ENCODE measurements at regions not wholly inside any gene's neighbourhood (a gene's known extent, or its start where the extent isn't known, plus 50 kb on each side); places are given as distances from the start of the nearest gene placed in this dataset.
"Not testable (repeated sequence)": the region's sequence is repeated elsewhere in the genome, so short reads cannot be mapped to it uniquely, and the experiment has no call there.

DNA sequence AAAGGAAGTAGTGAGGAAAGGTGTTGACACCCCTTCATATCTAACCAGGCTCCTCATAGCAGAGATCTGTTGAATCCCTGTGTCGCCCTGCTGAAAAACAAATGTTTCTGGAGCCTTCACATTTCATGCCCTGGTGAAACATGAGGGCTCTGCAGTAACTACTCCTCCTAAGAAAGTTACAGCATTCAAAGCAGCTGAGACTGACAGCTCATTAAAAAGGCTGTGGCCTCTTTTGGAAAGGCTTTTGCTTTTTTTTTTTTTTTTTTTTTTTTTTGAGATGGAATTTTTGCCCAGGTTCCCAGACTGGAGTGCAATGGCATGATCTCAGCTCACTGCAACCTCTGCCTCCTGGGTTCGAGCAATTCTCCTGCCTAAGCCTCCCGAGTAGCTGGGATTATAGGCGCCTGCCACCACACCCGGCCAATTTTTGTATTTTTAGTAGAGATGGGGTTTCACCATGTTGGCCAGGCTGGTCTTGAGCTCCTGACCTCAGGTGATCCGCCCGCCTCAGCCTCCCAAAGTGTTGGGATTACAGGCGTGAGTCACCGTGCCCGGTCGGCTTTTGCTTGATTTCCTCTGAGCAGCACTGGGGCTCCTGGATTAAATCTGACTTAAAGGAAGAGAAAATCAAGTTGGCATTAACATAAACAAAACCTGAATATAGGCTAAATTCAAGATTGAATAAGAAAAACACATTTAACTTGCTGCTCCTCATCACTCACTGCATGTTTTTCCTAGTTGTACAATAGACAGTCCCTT is 112.9 kb downstream of the PCSK1 start:
- not testable (repeated sequence) for DNase-seq

- DNase-seq = no peak
Observed at GRCh38 chr5:96318569-96319110, 114.4 kb downstream of the PCSK1 start.

- DNase-seq = no peak
Observed at GRCh38 chr5:96317945-96318344, 115.1 kb downstream of the PCSK1 start.

DNA sequence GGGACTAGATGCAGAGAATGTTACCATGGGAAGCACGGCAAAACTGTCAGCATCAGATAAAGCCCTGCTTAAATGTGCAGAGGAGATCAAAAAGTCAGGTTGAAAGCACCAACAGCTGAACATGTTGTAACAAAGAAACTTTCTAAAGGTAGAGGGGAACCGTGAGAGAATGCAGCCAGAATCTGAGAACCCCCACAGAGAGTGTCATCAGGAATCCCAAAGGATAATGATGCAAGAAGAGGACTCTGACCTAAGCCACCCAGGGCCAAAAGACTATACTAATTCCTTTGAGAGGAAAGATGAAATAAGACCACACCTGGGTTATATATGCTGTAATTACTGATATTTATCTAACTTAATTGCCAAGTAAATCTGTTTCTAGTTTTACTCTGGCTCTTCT is 116.6 kb downstream of the PCSK1 start:
- DNase-seq = no peak

DNA sequence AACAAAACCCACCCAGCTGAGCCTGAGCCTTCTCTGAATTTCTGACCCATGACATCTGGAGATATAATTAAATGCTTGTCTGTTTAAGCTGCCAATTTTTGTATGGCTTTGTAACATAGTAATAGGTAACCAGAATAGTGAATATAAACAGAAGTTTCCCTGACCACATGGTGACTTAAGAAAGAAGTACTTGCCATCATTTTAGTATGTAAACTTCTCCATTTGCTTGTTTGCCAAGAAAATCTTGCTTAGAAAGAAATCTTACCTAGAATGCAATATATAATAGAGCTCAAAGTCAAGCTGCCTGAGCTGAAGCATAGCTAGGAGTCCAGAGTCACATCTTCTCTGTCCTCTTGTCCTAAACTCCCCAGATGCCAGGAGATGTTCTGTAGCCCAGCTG is 117.0 kb downstream of the PCSK1 start:
- no peak for DNase-seq

GRCh38 chr5:96315431-96315830 is 117.6 kb downstream of the PCSK1 start:
- no peak for DNase-seq

DNA sequence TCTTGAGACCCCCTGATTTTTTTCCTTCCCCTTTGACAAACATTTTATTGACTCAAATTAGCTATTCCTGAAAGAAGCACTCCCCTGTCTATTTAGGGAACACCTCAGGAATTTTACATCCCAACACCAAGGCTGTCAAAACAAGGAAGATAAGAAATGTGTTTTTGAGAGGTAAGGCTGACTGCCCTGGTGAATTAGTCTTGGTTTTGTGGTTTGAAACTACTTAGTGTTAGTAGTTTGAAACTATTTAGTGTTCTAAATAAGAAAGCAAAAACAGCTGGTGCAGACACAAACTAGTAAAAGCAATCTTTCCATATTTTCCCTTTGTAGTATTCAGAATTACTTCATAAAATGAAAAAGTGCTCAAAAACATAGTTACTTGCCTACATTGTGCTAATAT is 120.7 kb downstream of the PCSK1 start:
- DNase-seq = no peak

DNA sequence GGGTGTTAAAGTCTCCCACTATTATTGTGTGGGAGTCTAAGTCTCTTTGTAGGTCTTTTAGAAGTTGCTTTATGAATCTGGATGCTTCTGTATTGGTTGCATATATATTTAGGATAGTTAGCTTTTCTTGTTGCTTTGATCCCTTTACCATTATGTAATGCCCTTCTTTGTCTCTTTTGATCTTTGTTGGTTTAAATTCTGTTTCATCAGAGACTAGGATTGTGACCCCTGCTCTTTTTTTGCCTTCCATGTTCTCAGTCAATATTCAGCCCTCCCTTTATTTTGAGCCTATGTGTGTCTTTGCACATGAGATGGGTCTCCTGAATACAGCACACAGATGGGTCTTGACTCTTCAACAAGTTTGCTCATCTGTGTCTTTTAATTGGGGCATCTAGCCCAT is 126.0 kb downstream of the PCSK1 start:
- DNase-seq = not testable (repeated sequence)

- no peak for DNase-seq
Observed at GRCh38 chr5:96302174-96302738, 130.8 kb downstream of the PCSK1 start.

- DNase-seq = no peak
Observed at GRCh38 chr5:96300976-96301375, 132.1 kb downstream of the PCSK1 start.

- no peak for DNase-seq
Observed at GRCh38 chr5:96297867-96298266, 135.2 kb downstream of the PCSK1 start.

DNA sequence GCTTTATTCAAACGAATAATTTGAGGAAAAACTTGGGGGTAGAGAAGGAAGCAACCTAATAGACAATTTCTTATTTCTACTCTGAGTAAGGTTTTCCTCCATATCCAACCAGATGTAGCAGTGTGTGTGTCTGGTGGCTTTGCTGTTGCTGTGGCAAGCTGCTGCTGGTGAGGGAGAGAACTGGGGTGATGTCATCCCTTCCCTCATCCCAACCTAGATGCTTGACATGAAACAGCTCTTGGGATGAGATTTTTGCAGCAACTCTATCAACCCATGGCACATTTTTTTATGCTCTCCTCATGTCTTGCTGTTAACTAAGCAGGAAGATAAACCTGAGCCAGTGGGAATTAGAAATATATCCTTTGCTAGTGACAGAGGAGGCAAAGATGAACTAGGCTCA is 135.8 kb downstream of the PCSK1 start:
- DNase-seq = no peak

GRCh38 chr5:96294884-96295202 is 138.2 kb downstream of the PCSK1 start:
- no peak for DNase-seq

DNA sequence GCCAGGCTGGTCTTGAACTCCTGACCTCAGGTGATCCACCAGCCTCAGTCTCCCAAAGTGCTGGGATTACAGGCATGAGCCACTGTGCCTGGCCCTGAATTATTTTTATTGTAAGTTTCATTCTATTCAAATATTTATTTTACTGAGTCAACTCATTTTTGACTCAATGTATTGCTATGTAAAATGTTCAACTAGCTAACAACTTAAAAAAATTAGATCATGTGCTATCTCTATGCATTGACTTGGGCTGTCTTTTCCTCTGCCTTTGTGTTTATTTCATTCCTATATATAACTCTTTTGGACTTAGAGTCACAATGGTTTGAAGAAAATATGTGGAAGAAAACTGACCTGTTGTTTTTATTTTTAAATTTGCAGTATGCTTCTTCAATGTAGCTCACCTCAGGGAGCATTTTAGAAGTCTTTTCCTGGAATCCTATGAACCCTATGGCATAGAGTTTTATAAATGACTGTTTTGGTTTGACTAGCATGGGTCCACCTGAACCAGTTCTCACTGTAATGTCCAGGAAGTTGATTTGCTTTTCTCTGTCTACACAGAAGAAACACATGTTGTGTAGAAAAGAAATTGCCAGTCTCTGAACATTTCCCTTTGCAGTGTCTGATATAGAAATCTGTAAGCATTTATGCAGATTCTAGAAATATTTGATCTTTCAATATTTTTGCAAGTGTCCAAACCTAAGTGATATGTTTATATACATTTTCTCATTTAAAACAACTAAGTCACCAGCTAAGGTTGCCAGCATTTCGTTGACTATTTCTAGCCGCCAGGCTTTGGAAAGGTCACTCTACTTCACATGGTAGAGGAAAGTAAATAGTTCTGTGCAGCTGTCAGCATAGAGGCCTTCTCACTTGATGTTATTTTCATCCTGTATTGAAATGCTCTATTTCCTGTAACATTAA is 138.8 kb downstream of the PCSK1 start:
- no peak for DNase-seq

DNA sequence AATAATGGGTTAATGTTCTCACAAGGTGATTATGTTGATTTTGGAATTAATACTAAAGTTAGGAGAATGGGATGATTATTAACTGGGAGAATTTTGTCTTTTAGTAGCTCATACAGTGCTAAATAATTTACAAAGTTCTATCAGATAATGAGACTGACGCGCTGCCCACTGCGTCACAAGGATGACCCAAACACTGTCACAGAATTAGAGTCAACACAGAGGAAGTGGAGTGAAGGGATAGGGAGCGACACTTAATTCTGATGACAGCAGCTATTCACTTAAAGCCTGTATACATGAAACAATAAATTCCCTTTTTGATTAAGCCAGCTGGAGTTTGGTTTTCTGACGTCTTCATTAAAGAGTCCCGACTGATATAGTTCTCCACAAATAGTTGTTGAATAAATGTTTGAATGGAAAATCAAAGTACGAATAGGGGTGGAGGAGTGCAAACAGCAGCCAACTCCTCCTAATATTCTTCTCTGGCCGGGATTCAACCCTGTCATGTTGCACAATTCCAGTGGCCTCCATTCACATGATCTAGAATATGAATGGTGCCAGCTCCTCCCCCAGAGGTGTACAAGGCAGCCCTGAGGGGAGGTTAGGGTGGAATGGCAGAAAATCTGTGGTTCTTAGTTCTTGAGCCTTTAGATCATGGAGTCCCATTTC is 140.3 kb downstream of the PCSK1 start:
- DNase-seq = no peak

DNA sequence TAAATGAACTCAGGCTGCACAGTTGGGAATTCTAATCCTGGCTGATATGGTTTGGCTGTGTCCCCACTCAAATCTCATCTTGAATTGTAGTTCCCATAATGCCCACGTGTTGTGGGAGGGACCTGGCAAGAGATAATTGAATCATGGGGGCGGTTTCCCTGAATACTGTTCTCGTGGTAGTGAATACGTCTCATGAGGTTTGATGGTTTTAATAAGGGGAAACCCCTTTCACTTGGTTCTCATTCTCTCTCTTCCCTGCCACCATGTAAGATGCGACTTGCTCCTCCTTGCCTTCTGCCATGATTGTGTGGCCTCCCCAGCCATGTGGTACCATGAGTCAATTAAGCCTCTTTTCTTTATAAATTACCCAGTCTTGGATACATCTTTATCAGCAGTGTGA is 143.8 kb downstream of the PCSK1 start:
- DNase-seq = not testable (repeated sequence)

DNA sequence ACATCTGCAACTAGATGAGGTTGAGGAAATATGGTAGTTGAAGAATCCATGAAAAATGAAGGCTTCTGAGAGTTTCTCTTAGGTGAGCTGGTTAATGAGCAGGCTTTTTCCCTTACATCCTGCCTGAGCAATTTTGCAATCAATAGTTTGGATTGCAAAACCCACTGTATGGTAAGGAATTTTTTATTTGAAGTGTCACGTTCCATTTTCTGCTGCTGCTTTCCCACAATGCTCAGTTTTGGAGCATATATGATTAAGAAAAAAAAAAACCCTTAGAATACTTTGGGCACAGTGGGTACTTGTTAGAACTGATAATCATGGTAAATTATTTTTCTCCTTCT is 144.2 kb downstream of the PCSK1 start:
- no peak for DNase-seq

DNA sequence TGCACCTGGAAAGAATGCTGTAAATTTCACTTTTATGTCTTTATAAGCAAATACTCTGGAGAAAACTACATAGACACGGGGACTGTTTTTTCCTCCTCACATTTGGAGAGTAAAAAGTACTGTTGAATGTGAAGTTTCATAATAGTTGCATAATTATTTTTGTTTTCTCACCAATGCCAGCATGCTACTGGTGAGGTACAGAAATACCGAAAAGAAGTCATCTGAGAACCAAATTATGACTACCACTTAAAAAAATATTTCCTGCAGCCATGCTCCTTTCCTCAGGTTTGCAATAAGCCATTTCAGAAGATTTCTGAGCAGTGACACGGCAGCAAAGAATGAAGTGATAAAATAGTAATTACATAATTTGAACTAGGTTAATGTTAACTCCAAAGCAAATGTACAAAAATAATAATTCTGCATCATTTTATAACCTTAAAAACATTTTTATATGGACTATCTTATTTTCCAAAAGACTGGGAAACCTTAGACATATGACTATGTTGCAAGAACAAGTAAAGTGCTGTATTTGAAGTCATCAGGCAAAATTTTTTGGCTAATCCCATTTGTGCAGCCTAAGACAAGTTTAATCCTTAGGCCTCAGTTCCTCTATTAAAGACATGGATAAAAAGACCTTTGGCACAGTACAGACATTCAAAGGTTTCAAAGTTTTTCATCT is 144.7 kb downstream of the PCSK1 start:
- DNase-seq = no peak

- no peak for DNase-seq
Observed at GRCh38 chr5:96287136-96287535, 145.9 kb downstream of the PCSK1 start.

GRCh38 chr5:96285823-96286222 is 147.2 kb downstream of the PCSK1 start:
- no peak for DNase-seq

DNA sequence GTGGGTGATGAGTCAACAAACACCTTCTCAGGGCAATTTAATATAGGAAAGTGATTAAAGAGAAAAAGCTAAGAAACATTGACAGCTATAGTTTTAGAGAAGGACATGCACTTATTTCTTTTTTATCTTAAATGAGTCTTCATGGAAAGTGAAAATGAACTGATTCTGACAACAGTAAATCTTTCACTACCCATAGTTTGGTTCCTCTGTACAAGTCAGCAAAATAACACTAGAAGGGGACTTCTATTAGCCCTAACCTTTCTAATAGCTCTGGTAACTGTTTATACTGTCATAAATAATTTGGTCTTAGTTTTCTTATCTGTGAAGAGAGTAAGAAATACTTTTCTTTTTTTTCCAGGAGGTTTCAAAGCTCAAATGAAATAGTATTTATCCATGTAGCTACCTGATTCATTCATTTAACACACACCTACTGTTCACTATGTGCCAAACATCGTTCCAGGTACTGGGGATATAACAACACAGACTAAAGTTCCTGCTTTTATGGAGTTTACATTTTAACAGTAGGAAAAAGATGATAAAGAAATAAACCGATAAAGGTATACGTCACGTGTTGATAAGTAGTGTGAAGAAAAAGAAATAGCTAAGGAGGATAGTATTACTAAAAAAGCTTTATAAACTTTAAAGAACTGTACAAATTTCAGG is 148.2 kb downstream of the PCSK1 start:
- no peak for DNase-seq

DNA sequence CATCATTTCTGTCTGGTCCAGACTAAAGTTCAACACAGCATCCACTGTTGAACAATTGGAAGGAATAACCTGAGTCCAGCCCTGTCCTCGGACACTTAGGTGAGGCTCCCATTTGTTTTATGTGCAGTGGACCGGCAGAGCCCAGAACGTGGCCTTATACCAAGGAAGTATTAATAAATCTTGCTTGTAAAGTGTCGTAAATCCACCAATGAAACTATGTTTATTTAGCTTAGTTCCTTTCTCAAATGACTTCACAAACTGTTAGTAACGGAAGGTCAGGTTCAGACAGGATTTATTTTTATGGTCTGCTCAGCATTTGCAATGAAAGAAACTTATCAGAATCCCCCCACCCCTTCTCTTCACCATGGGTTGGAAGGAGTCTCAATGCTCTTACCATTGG is 149.5 kb downstream of the PCSK1 start:
- no peak for DNase-seq

Data from NCI-H1105 (cell line).